ENCODE measurements at regions not wholly inside any gene's neighbourhood (a gene's known extent, or its start where the extent isn't known, plus 50 kb on each side); places are given as distances from the start of the nearest gene placed in this dataset.

GRCh38 chr2:16059393-16060016 is 119.2 kb downstream of the MYCN start:
- no peak for DNase-seq

DNA sequence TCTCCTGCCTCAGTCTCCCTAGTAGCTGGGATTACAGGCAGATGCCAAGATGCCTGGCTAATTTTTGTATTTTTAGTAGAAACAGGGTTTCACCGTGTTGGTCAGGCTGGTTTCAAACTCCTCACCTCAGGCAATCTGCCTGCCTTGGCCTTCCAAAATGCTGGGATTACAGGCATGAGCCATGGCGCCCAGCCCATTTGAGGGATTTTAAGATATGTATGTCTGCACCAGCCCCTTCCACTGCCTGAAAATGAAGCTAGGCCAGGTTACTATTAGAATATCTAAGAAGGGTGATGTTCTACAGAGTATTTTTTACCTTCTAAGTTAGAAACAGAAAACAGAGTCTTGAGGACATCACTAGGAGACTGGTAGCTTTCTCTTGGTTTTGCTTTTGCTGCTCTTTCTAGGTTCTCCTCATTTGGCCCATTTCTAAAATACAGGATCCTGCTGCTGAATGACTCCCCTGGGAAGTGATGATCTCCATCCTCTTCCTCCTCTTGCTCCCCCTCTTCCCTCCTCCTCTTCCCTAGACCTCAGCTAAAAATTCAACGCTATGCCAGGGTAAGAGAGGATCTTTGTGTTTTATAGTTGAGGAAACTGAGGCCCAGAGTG is 118.5 kb downstream of the MYCN start:
- no peak for DNase-seq

DNA sequence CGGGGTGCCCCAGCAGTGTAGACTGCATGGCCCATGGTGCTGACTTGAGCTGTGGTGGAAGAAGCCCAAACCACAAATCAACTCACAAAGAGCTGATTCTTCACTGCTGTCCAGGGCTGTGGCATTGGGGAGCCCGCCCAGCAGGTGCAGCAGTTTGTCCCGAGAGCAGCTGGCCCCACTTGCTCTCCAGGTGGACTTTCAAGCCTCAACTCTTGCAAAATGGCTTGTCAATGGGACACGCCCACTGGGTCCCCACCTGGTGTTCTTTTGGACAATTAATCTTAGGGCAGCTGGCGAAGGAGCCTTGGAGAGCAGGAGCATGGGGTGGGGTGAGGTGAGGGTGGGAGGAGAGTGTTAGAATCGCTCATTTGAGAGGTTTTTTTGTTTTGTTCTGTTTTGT is 117.9 kb downstream of the MYCN start:
- no peak for DNase-seq

DNA sequence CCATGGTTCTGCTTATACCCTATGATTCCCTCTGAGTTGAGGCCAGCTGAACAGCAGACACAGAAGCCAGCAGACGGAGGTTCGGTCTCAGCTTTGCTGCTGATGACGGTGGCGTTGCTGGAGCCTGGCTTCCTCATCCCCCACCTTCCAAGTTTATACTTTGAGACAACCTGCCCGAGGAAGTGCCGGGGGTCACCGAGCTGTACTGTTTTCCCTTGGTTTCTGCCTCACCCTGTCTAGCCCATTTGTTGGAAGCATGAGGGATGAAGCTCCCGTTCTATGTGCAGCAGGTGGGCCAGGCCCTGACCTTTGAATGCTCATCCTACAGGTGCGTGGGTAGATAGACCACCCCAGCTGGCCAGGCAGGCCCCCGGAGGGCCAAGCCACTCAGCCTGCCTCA is 117.3 kb downstream of the MYCN start:
- DNase-seq: no peak

DNA sequence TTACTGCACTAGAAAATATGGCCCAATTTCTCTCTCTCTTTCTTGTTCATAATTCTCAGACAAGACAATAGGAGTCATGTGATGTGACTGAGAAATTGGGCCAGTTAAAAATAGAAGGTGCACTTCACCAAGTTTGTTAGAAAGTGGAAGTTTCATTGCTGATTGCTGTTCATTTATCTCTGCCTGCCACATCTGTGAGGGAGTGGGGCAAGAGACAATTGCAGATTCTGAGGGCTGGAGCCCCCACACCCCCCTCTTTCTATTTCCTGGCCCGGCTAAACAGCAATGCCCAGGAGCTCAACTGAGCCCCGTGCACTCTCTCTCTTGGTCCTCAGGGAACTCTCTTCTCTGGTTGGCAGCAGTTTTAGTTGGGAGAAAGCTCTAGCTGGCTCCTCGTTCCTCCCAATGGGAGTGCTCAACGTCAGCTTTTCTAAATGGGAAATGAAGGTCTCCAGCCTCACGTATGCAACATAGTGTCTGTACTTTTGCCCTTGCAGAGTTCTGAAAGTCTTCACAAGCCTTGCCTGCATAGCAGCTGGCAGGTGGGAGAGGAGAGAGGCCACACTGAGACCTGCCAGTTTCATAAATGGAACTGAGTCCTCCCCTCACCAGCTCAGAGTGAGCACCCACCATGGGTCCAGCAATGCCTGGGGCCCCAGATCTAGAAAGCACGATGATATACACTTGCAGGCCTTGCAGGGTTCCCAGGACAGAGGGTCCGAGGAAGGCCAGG is 115.7 kb downstream of the MYCN start:
- DNase-seq: peak; percentile 6 to 25 (median 22)

GRCh38 chr2:16053437-16054257 is 113.3 kb downstream of the MYCN start:
- no peak for DNase-seq

DNA sequence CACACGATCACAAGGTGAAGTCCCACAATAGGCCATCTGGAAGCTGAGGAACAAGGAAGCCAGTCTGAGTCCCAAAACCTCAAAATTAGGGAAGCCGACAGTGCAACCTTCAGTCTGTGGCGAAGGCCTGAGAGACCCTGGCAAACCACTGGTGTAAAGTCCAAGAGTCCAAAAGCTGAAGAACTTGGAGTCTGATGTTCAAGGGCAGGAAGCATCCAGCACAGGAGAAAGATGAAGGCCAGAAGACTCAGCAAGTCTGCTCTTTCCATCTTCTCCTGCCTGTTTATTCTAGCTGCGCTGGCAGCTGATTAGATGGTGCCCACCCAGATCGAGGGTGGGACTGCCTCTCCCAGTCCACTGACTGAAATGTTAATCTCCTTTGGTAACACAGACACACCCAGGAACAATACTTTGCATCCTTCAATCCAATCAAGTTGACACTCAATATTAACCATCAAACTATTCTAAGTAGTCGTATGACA is 112.3 kb downstream of the MYCN start:
- DNase-seq: peak in 2 of 3 donors; percentile 21 to 38

DNA sequence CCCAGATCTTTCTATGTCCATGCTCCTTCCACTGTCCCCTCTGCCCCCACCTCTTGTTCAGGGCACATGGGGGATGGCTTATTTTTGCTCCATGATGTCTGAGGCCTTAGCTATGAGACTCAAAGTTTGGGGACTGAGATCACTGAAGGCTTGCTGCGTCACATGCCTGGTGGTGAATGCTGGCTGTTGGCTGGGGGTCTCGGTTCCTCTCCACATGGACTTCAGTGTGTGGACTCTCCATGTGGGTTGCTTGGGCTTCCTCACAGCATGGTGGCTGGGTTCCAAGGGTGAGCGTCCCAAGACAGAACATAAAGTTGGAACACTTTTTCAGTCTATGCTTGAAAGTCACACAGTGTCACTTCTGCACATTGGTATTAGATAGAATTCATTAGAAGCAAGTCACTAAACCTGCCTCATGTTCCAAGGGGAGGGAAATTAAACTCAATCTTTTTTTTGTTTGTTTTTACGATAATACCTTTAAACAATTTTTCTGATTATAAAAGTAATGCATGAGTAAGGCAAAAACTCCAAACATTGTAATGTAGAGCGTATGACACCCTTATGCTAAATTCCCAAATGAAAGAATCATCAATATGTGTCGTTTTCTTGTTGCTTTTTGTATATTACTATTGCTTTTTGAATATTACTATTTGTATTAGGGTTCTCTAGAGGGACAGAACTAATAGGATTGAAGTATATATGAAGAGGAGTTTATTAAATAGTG is 111.7 kb downstream of the MYCN start:
- DNase-seq: no peak

- DNase-seq: no peak
These were observed 110.6 kb downstream of the MYCN start for GRCh38 chr2:16050908-16051489.

DNA sequence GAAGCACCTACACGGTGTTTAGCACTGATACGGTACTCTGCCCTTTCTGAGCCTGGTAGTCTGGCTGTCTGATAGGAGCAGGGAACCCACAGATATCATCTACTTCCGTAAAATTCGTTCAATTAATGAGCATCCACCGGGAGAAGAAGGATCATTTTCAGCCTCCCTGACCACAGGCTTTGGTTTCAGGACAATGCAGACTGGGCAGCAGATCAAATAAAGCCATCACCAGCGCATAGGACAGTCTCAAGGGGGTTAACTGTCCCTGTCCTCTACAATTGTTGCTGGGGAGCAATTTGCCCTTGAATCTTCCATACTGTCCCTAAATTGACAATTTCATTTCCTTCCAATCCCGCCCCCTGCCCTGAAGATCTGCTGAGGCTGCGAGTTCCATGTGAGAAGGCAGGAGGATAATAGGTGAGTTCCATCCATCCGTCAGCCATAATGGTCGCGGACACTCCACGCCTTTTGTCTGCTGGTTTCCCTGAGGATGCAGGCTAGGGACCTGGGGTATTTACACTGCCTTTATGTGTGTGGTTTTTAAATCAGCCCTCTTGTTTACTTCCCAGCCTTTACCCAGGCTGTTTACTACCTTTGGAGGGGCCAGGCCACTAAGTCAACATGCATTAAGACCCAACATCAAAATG is 110.0 kb downstream of the MYCN start:
- DNase-seq: no peak

GRCh38 chr2:16049406-16049805 is 109.1 kb downstream of the MYCN start:
- no peak for DNase-seq

DNA sequence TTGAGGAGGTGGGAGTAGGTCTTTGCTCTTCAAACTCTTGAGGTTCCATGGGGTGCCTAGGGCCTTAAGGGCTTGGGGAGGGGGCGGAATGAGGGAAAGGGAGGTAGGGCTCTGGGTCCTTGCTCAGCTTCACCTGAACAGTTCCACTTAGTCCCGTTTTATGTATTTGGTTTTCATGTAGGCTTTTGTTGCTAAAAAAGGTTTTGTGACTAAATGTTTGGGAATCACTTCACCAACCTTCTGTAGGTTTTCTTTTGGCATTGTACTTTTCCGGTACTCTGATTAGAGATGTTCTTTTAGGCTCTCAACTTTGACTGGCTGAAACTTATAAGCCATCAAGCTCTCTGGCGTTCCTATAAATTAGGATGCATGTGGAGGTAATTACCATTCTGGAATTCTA is 108.1 kb downstream of the MYCN start:
- DNase-seq: no peak

GRCh38 chr2:16047701-16048100 is 107.4 kb downstream of the MYCN start:
- no peak for DNase-seq

- DNase-seq: no peak
These were observed 106.3 kb downstream of the MYCN start for GRCh38 chr2:16046649-16047048.

DNA sequence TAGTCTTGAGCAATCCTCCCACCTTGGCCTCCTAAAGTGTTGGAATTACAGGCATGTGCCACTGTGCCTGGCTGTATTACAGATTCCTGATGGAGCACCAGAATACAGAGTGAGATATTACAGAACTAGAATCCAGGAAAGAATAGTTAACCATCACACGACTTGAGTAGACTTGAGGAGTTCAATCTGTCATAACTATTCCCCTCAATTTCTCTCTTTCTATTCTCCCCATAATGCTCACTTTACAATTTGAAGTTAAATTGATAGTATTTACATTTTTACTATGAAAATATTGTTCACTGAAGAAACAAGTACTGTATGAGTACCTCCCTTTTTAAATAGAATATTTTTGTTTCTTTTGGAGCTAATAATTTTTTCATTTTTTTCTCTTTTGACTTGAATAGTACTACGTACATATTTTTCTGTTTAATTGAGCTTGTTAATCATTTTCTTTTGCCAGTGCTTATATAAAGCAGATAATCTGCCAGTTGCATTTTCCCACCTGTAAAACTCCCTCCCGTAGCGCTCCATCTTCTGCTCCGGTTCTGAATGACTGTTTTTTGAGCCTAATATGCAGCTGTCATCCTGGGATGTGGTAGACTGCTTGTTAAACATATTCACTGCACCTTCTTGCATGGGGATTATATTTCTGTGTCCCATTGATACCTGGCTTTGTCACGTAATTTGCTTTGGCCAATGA is 105.5 kb downstream of the MYCN start:
- DNase-seq: no peak

GRCh38 chr2:16044946-16045456 is 104.7 kb downstream of the MYCN start:
- DNase-seq: no peak

- no peak for DNase-seq
These were observed 103.3 kb downstream of the MYCN start for GRCh38 chr2:16043627-16044026.

- DNase-seq: peak in 1 of 3 donors; percentile 28
These were observed 102.8 kb downstream of the MYCN start for GRCh38 chr2:16043192-16043591.

DNA sequence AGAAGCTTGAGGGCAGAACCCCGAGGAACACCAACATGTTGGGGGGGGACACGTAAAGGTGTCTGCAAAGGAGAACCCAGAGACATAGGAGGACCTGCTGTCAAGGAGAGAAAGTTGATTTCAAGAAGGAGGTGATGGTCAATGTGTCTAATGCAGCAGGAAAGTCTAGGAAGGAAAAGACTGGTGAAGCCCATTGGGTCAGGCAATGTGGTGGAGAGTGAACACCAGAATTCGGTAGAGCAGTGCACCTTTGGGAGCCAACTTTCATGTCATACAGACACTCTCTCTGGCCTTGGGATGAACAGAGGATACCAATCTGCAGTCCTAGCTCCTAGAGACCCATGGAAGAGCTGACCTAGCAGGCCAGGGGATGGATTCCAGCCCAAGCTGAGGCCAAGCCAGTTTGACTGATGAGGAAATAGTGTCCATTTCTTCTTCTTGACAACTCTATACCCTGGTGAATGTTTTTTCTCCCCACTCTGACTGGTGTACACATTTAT is 101.9 kb downstream of the MYCN start:
- DNase-seq: no peak

DNA sequence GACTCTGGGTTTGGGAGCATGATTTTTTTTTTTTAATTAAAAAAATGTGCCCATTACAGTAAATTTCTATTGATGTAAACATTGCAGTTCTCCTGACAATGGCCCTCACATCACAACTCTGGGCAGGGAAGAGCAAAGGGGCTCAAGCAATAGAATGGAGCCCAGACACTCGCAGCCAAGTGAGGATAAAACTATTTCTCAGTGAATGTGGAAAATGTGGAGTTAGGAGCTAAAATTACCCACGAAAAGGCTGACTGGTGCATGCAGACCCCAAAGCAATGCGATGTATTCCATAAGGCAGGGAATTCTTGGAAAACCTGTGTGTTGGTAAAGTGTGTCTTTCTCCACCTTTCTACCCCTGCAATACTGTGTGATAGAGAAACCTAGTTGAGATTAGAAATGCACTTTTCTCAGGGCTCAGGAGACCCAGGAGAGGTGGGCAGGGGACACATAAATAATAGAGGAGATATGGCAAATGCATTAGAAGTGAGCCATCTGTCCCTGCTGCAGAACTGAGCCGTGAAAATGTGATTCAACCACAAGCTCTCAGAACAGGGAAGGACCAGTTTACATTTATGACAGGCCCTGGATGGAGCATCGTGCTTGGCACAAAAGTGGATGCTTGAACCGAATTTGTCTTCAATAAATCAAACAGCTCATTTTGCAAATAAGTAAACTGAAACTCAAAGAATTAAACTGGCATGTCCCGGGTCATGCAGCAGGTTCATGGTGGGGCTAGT is 100.1 kb downstream of the MYCN start:
- no peak for DNase-seq
